ENCODE measurements at regions not wholly inside any gene's neighbourhood (a gene's known extent, or its start where the extent isn't known, plus 50 kb on each side); places are given as distances from the start of the nearest gene placed in this dataset.

DNA sequence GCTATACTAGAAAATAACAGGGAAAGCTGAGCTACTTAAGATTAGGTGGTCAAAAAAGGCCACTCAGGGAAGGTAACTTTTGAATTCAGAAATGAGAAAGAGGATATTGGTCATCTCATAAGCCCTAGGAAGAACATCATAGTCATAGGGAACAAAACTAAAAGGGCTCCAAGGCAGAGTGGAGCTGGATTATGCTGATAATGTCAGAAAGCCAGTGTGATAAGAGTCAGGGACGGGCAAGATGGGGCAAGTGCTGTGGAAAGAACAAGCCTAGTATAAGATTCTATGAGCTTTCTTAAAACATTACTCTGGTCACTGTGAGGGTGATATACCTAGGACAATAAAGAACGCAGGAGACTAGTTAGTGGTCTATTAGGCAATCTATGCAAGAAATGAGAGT, 106.6 kb downstream of the DUSP10 start:
- TF ChIP-seq ZFX (IDR thresholded peaks at IDR 0.05; ENCODE audit: borderline replicate concordance) = no peak
- TF ChIP-seq, protein P1, sequence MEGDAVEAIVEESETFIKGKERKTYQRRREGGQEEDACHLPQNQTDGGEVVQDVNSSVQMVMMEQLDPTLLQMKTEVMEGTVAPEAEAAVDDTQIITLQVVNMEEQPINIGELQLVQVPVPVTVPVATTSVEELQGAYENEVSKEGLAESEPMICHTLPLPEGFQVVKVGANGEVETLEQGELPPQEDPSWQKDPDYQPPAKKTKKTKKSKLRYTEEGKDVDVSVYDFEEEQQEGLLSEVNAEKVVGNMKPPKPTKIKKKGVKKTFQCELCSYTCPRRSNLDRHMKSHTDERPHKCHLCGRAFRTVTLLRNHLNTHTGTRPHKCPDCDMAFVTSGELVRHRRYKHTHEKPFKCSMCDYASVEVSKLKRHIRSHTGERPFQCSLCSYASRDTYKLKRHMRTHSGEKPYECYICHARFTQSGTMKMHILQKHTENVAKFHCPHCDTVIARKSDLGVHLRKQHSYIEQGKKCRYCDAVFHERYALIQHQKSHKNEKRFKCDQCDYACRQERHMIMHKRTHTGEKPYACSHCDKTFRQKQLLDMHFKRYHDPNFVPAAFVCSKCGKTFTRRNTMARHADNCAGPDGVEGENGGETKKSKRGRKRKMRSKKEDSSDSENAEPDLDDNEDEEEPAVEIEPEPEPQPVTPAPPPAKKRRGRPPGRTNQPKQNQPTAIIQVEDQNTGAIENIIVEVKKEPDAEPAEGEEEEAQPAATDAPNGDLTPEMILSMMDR (IDR thresholded peaks at IDR 0.05) = no peak
- H3K27ac ChIP-seq = no peak overlapping the region

DNA sequence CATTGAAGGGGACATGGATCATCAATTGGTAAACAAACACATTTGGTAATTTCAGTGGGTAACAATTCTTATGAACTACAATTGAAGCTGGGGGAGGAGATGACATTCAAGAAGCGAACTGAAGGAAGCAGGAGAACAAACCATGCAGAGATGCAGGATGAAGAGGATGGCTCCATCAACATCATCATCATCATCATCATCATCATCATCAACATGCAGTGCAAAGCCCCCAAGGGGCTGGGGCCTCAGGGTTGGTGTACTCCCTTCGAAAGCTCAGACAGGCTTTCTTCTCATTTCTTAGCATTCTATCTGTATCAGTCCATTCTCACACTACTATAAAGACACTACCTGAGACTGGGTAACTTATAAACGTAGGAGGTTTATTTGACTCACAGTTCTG, 105.8 kb downstream of the DUSP10 start:
- H3K27ac ChIP-seq = no peak overlapping the region
- no peak for TF ChIP-seq ZFX (IDR thresholded peaks at IDR 0.05; ENCODE audit: borderline replicate concordance)
- TF ChIP-seq, protein P1 (IDR thresholded peaks at IDR 0.05) = no peak

DNA sequence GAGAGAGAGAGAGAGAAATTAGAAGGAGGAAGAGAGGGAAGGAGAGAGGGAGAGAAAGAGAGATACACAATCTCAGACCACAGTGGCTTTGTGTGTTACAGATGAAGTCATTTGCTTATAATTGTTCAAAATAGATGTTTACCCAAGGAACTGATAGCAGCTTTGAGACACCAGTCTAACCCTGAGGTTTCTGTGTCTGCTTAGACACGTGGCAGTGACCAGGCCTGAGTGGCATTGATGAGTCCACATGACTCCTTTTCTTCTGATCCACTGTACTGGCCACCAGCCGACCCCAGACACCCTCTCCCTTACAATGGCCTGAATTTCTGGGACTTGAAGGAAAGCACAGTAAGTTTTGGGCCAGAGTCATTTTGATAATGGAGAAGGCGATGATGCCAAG, 104.9 kb downstream of the DUSP10 start:
- TF ChIP-seq, protein P1 (IDR thresholded peaks at IDR 0.05) = no peak
- TF ChIP-seq ZFX (IDR thresholded peaks at IDR 0.05; ENCODE audit: borderline replicate concordance) = no peak
- no peak overlapping the region for H3K27ac ChIP-seq

- TF ChIP-seq, protein P1 (IDR thresholded peaks at IDR 0.05) = no peak
- TF ChIP-seq ZFX (IDR thresholded peaks at IDR 0.05; ENCODE audit: borderline replicate concordance) = no peak
- no peak overlapping the region for H3K27ac ChIP-seq
These were observed 104.2 kb downstream of the DUSP10 start for GRCh38 chr1:221637641-221638041.

DNA sequence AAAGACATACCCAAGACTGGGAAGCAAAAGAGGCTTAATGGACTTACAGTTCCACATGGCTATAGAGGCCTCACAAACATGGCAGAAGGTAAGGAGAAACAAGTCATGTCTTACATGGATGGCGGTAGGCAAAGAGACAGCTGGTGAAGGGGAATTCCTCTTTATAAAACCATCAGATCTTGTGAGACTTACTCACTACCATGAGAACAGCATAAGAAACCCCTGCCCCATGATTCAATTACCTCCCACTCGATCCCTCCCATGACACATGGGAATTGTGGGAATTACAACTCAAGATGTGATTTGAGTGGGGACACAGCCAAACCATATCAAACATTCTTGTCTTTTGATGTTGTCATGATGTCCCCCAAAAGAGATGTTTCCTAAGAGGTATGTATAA, 103.3 kb downstream of the DUSP10 start:
- TF ChIP-seq, protein P1 (IDR thresholded peaks at IDR 0.05) = no peak
- no peak for TF ChIP-seq ZFX (IDR thresholded peaks at IDR 0.05; ENCODE audit: borderline replicate concordance)
- no peak overlapping the region for H3K27ac ChIP-seq

- no peak overlapping the region for H3K27ac ChIP-seq
- TF ChIP-seq, protein P1 (IDR thresholded peaks at IDR 0.05) = no peak
- no peak for TF ChIP-seq ZFX (IDR thresholded peaks at IDR 0.05; ENCODE audit: borderline replicate concordance)
These were observed 100.1 kb downstream of the DUSP10 start for GRCh38 chr1:221641811-221642210.

GRCh38 chr1:221643404-221644144, 98.3 kb downstream of the DUSP10 start:
- TF ChIP-seq ZFX (IDR thresholded peaks at IDR 0.05; ENCODE audit: borderline replicate concordance) = no peak
- TF ChIP-seq, protein P1 (IDR thresholded peaks at IDR 0.05) = no peak
- H3K27ac ChIP-seq = no peak overlapping the region
